ENCODE measurements at regions not wholly inside any gene's neighbourhood (a gene's known extent, or its start where the extent isn't known, plus 50 kb on each side); places are given as distances from the start of the nearest gene placed in this dataset.

DNA sequence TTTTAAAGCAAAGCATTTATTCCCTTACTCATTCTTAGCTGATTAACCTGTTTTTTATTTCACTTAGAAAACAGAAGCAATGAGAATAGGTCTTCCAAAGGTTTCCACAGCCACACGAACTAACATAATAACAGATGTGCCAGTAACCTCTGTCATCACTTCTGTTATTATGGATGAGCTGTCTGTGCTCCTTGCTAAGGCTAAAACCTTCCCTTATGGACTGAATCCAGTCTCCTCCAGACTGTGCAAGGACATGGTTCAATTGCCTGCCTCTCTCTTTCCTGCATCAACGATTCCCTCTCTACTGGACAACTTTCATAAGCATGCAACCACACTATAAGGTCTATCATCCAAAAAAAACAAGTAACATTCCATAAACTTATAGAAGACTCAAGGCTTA, 1446.2 kb downstream of the MAT2B start:
- Histone ChIP-seq H3K4me2 (ENCODE audit: low read depth, low read length) (no peak overlapping the region), H3K36me3 (replicated peaks in 1 of 2; ENCODE audit: control insufficient read depth in 1 of 2, insufficient read depth in 2 of 2, low read length in 2 of 2) (no peaks in the 10 kb centered on the region), H3K9me3 (ENCODE audit: low read length) (peaks cover 63% of the 10 kb centered on the region), H3K27ac (ENCODE audit: extremely low read length, insufficient read depth, low read length) (no peak overlapping the region), H3K27me3 (ENCODE audit: control insufficient read depth in 1 of 2, insufficient read depth in 2 of 2, low read length in 2 of 2) (no peaks in the 10 kb centered on the region), H3K4me3 (replicated peaks in 1 of 3; ENCODE audit: insufficient read depth in 1 of 3, low read depth in 2 of 3, low read length in 3 of 3) (no peak overlapping the region), H4K20me1 (ENCODE audit: insufficient read depth, low read length) (no peaks in the 10 kb centered on the region), H3K79me2 (ENCODE audit: insufficient read depth, low read length) (no peaks in the 10 kb centered on the region), H3K4me1 (ENCODE audit: insufficient read depth, low read length) (no peaks in the 10 kb centered on the region), H3K9ac (ENCODE audit: insufficient read depth, low read depth, low read length) (no peak overlapping the region), H2AFZ (ENCODE audit: low read length) (no peak overlapping the region)
- intact Hi-C loops (cut with micrococcal nuclease; ENCODE audit: unreplicated experiment) (no loop called here), in situ Hi-C loops (cut with HindIII; ENCODE audit: extremely low pct_ligation_motif_present, low pct_unique_long_range_greater_than_20kb) (no loop called here)
- POLR2A ChIA-PET: no interaction called here
- no peak for DNase-seq (ENCODE audit: low spot score)
- WGBS (ENCODE audit: low lambda C conversion rate): 0% methylated on average over 2 of the region's 2 CpGs
- BruUV-seq (replicated peaks): no TSS peak
- no peak for FAIRE-seq
- CTCF ChIA-PET (ENCODE audit: low intra/inter-chr PET ratio, low total read pairs): no interaction called here
- ATAC-seq: no peak
- TF ChIP-seq ZNF350 (CRISPR knock-in tag; IDR thresholded peaks at IDR 0.05; ENCODE audit: borderline replicate concordance, low read depth): no peak

DNA sequence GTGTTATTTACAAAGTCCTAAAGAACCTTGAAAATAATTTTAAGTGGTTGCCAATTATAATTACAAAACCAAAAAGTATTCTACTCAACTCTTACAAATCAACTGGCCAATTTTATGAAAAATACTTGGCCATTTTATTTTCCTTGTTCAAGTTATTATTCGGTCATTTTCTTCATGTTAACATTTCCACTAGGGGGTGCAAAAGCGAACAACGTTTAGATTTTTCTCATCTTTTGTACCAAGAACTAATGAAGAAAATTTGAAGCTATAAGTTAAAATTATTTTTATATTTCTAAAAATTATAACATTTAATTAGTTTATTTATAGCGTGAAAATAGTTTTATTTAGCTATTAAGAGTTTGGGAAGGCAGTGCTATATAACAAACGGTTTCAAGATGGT, 1453.3 kb downstream of the MAT2B start:
- DNase-seq (ENCODE audit: low spot score) (no peak), FAIRE-seq (no peak), ATAC-seq (no peak)
- Histone ChIP-seq H4K20me1 (ENCODE audit: insufficient read depth, low read length) (no peaks in the 10 kb centered on the region), H3K4me2 (ENCODE audit: low read depth, low read length) (no peak overlapping the region), H3K4me3 (replicated peaks in 1 of 3; ENCODE audit: insufficient read depth in 1 of 3, low read depth in 2 of 3, low read length in 3 of 3) (no peak overlapping the region), H2AFZ (ENCODE audit: low read length) (no peak overlapping the region), H3K27ac (ENCODE audit: extremely low read length, insufficient read depth, low read length) (no peak overlapping the region), H3K27me3 (ENCODE audit: control insufficient read depth in 1 of 2, insufficient read depth in 2 of 2, low read length in 2 of 2) (no peaks in the 10 kb centered on the region), H3K4me1 (ENCODE audit: insufficient read depth, low read length) (no peaks in the 10 kb centered on the region), H3K79me2 (ENCODE audit: insufficient read depth, low read length) (no peaks in the 10 kb centered on the region), H3K9me3 (ENCODE audit: low read length) (peaks cover 68% of the 10 kb centered on the region), H3K9ac (ENCODE audit: insufficient read depth, low read depth, low read length) (no peak overlapping the region), H3K36me3 (replicated peaks in 1 of 2; ENCODE audit: control insufficient read depth in 1 of 2, insufficient read depth in 2 of 2, low read length in 2 of 2) (no peaks in the 10 kb centered on the region)
- POLR2A ChIA-PET: no interaction called here
- WGBS (ENCODE audit: low lambda C conversion rate): 19% methylated on average over 5 of the region's 5 CpGs
- intact Hi-C loops (cut with micrococcal nuclease; ENCODE audit: unreplicated experiment): no loop called here
- no TSS peak for BruUV-seq (replicated peaks)
- CTCF ChIA-PET (ENCODE audit: low intra/inter-chr PET ratio, low total read pairs): no interaction called here
- in situ Hi-C loops (cut with HindIII; ENCODE audit: extremely low pct_ligation_motif_present, low pct_unique_long_range_greater_than_20kb): no loop called here
- TF ChIP-seq, protein P1, sequence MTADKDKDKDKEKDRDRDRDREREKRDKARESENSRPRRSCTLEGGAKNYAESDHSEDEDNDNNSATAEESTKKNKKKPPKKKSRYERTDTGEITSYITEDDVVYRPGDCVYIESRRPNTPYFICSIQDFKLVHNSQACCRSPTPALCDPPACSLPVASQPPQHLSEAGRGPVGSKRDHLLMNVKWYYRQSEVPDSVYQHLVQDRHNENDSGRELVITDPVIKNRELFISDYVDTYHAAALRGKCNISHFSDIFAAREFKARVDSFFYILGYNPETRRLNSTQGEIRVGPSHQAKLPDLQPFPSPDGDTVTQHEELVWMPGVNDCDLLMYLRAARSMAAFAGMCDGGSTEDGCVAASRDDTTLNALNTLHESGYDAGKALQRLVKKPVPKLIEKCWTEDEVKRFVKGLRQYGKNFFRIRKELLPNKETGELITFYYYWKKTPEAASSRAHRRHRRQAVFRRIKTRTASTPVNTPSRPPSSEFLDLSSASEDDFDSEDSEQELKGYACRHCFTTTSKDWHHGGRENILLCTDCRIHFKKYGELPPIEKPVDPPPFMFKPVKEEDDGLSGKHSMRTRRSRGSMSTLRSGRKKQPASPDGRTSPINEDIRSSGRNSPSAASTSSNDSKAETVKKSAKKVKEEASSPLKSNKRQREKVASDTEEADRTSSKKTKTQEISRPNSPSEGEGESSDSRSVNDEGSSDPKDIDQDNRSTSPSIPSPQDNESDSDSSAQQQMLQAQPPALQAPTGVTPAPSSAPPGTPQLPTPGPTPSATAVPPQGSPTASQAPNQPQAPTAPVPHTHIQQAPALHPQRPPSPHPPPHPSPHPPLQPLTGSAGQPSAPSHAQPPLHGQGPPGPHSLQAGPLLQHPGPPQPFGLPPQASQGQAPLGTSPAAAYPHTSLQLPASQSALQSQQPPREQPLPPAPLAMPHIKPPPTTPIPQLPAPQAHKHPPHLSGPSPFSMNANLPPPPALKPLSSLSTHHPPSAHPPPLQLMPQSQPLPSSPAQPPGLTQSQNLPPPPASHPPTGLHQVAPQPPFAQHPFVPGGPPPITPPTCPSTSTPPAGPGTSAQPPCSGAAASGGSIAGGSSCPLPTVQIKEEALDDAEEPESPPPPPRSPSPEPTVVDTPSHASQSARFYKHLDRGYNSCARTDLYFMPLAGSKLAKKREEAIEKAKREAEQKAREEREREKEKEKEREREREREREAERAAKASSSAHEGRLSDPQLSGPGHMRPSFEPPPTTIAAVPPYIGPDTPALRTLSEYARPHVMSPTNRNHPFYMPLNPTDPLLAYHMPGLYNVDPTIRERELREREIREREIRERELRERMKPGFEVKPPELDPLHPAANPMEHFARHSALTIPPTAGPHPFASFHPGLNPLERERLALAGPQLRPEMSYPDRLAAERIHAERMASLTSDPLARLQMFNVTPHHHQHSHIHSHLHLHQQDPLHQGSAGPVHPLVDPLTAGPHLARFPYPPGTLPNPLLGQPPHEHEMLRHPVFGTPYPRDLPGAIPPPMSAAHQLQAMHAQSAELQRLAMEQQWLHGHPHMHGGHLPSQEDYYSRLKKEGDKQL (CRISPR knock-in tag; IDR thresholded peaks at IDR 0.05; ENCODE audit: low read depth): no peak
- TF ChIP-seq, protein P2, sequence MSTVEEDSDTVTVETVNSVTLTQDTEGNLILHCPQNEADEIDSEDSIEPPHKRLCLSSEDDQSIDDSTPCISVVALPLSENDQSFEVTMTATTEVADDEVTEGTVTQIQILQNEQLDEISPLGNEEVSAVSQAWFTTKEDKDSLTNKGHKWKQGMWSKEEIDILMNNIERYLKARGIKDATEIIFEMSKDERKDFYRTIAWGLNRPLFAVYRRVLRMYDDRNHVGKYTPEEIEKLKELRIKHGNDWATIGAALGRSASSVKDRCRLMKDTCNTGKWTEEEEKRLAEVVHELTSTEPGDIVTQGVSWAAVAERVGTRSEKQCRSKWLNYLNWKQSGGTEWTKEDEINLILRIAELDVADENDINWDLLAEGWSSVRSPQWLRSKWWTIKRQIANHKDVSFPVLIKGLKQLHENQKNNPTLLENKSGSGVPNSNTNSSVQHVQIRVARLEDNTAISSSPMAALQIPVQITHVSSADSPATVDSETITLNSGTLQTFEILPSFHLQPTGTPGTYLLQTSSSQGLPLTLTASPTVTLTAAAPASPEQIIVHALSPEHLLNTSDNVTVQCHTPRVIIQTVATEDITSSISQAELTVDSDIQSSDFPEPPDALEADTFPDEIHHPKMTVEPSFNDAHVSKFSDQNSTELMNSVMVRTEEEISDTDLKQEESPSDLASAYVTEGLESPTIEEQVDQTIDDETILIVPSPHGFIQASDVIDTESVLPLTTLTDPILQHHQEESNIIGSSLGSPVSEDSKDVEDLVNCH (CRISPR knock-in tag; IDR thresholded peaks at IDR 0.05): no peak
- TF ChIP-seq, protein P3, sequence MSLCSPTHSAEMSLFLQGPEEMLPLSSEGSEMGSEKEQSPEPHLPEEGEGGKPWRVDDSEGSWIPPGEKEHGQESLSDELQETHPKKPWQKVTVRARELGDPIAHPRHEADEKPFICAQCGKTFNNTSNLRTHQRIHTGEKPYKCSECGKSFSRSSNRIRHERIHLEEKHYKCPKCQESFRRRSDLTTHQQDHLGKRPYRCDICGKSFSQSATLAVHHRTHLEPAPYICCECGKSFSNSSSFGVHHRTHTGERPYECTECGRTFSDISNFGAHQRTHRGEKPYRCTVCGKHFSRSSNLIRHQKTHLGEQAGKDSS (CRISPR knock-in tag; IDR thresholded peaks at IDR 0.05; ENCODE audit: borderline replicate concordance, low read depth): no peak
- TF ChIP-seq ZNF335 (CRISPR knock-in tag; IDR thresholded peaks at IDR 0.05): no peak
- TF ChIP-seq MAFK (conservative IDR thresholded peaks at IDR 0.05 in 1 of 2, IDR thresholded peaks at IDR 0.05 in 1 of 2; ENCODE audit: low read length in 2 of 2): no peak
- TF ChIP-seq ZNF547 (CRISPR knock-in tag; IDR thresholded peaks at IDR 0.05): no peak
- no peak for TF ChIP-seq ZNF143 (CRISPR knock-in tag; IDR thresholded peaks at IDR 0.05)
- TF ChIP-seq KMT2A (CRISPR knock-in tag; IDR thresholded peaks at IDR 0.05): no peak
- TF ChIP-seq, protein P4, sequence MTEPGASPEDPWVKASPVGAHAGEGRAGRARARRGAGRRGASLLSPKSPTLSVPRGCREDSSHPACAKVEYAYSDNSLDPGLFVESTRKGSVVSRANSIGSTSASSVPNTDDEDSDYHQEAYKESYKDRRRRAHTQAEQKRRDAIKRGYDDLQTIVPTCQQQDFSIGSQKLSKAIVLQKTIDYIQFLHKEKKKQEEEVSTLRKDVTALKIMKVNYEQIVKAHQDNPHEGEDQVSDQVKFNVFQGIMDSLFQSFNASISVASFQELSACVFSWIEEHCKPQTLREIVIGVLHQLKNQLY (CRISPR knock-in tag; IDR thresholded peaks at IDR 0.05): no peak
